NCI-H1694 (cell line): ENCODE measurements at regions not wholly inside any gene's neighbourhood (a gene's known extent, or its start where the extent isn't known, plus 50 kb on each side); places are given as distances from the start of the nearest gene placed in this dataset.
"Not testable (repeated sequence)": the region's sequence is repeated elsewhere in the genome, so short reads cannot be mapped to it uniquely, and the experiment has no call there.

Experiments
- DNase-seq: peaks from one replicate; lab custom pipeline; 2025; lab: John Stamatoyannopoulos, UW

DNA sequence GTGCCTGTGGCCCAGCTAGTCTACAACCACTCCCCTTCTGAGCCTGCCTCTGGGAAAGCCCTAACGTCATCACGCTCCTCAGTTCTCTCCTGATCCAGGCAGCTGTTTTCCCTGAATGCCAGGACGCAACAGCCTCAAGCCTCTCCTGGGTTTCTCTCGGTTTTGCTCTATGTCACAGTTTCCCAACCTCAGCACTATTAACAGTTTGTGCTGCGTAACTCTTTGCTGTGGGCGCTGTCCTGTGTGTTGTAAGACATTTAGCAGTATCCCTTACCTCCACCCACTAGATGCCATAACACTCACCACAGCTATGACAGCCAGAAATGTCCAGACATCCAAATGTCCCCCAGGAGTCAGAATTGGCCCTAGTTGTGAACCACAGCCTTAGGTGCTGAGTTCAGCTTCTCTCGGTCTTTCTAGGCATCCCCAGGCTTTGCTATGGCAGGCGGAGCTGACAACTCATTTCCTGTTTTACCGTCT lies 226.3 kb upstream of the NPVF start:
- DNase-seq = no peak

GRCh38 chr7:25455683-25456251 lies 227.5 kb upstream of the NPVF start:
- no peak for DNase-seq

- no peak for DNase-seq
Observed at GRCh38 chr7:25456467-25457171, 228.3 kb upstream of the NPVF start.

- no peak for DNase-seq
Observed at GRCh38 chr7:25459057-25459456, 230.8 kb upstream of the NPVF start.

- DNase-seq = no peak
Observed at GRCh38 chr7:25460433-25460832, 232.1 kb upstream of the NPVF start.

GRCh38 chr7:25469669-25470068 lies 241.4 kb upstream of the NPVF start:
- no peak for DNase-seq

GRCh38 chr7:25476863-25477499 lies 248.7 kb upstream of the NPVF start:
- DNase-seq = no peak

DNA sequence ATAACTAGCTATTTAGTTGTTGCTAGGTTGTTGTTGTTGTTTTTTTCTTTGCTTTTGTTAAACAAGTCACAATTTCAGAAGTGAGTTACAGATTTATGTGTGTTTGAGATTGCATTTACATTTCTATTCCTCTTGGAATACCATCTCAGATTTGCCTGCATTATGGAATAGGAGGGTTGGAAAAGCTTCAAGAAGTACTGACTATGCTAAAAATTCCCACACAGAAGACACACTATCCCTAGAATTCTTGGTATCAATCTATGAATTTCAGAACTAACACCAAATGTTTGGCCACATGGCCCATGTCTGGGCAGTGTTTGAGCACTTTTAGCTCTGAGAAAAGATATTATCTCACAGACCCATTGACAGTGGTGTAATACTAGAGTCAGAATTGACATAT lies 249.9 kb upstream of the NPVF start:
- DNase-seq = not testable (repeated sequence)

DNA sequence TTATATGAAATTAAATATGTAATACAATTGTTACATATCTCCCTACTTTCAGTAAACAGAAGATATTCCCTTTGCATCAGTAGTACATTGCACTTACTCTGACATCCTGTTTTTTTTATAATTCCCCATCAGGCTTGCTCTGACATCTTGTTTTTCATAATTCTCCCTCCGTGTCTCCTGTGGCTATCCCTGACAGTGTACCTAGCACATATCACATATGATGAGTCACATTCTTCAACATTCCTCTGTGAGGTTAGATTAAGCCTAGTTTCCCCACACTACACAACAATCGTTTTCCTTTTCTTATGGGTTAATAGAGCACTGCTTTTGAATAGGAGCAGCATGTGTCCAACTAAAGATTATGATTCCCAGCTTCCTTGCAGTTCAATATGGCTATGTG lies 250.6 kb upstream of the NPVF start:
- DNase-seq = no peak

DNA sequence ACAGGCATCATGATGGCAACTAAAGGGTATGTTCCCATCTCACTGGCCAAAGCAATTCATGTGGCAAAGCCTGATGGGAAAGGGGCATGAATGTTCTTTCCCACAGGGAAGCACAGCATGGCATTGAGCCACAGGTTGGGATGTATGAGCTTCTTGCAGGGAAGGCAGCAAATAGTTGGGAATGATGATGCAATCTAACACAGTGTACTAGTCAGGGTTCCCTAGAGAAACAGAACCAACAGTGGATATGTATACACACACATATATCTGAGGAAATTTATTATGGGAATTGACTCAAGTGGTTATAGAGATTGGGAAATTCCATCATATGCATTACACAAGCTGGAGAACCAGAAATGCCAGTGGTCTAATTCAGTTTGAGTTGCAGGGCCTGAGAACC lies 253.6 kb upstream of the NPVF start:
- no peak for DNase-seq

- no peak for DNase-seq
Observed at GRCh38 chr7:25482631-25483030, 254.3 kb upstream of the NPVF start.

GRCh38 chr7:25485026-25485425 lies 256.7 kb upstream of the NPVF start:
- DNase-seq = peak; percentile 15

- no peak for DNase-seq
Observed at GRCh38 chr7:25486656-25487055, 258.4 kb upstream of the NPVF start.

- DNase-seq = no peak
Observed at GRCh38 chr7:25493805-25494366, 265.6 kb upstream of the NPVF start.

GRCh38 chr7:25494896-25495295 lies 266.6 kb upstream of the NPVF start:
- no peak for DNase-seq

DNA sequence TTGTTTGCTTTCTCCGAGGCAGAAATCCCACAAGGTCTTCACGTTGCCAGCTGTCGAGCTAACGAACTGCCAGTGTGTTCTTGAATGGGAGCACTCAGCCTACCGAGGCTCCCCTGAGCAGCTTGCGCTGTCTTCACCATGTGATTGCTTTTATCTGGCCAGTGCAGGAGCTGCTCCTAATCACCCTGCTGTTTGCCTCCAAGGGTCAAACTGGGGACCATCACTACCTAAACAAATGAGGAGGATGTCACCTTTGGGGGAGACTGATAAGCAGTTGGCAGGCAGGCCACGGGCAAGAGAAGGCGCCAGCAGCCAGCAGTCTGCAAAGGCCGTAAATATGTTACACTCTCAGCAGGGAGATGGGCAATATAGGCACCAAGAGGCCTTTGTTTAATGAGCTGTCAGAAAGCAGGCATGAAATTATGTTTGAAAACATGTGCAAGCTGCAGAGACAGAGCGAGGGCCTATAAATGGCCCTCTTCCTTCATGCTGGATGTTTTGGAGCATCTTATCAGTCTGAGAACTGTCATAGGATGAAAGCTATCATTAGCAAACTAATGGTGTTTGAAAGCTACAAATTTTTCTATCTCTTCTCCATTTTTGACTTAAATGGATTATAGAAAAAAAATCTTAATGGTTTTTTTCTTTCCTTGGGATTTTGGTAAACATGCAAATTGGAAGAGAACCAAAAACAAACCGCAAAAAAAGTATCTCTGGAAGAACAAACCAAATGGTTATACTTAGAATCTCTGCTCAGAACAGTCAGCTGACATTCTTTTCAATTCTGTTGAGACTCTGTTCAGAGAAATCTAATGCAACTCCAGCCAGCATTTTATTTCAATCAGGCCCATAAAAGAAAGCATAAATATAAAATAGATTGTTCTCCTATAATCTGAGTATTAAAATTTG lies 267.3 kb upstream of the NPVF start:
- peak; percentile 92 for DNase-seq

DNA sequence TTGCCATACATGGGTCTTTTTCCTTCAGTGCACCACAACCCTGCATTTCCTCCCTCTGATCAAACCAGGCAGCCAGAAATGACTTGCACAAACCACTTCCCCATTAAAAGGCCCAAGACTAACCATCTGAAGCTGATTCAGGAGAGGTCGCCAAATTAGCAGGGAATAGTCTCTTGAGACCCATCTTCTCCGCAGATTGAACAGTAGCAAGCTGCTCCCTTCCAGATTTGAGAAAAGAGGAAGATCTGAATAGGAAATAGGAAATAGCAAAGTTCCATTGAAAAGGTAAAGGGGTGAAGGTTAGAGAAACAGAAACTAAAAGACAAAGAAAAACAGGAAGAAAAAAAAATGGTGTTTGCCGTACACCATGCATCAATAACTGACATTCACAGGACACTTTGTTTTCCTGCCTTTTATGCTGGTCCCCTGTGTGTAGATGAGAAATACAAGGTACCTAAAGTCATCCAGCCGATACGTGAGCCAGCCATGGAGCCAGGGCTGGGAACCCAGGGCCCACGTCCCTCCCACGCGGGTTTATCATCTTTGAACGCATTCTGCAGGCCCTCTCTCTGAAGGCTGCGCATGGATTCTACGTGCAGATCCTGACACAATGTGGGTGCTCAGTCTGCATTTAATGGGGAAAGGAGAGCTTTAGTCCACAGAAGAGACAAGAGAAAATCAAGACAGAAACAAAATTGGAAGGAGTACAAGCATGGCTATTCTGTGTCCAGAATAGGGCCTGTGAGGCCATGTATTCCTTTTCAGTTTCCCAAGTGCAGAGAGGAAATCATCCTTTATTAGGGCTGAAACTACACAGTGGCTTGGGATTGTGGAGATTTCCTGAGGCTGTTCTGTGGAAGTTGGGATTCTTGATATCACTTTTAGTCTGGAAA lies 268.4 kb upstream of the NPVF start:
- DNase-seq = no peak

GRCh38 chr7:25500393-25500921 lies 272.2 kb upstream of the NPVF start:
- DNase-seq = no peak

DNA sequence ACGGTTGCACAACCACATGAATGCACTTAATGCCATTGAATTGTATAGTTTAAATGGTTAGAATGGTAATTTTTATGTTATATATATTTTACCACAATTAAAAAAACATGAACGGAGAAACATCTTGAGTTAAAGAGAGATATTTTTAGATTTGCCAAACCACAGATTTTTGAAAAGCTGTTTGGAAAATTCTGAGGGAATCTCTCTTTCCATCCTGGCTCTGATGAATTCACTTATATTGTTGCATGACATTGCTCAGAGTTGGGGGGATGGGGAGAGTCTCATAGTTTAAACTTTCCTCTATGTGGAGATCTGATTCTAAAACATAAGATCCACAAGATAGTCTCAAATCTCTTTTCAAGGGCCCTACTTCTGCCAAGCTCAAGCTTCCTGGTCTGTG lies 275.0 kb upstream of the NPVF start:
- no peak for DNase-seq

- no peak for DNase-seq
Observed at GRCh38 chr7:25512061-25512687, 283.9 kb upstream of the NPVF start.
